ENCODE measurements at regions not wholly inside any gene's neighbourhood (a gene's known extent, or its start where the extent isn't known, plus 50 kb on each side); places are given as distances from the start of the nearest gene placed in this dataset.

DNA sequence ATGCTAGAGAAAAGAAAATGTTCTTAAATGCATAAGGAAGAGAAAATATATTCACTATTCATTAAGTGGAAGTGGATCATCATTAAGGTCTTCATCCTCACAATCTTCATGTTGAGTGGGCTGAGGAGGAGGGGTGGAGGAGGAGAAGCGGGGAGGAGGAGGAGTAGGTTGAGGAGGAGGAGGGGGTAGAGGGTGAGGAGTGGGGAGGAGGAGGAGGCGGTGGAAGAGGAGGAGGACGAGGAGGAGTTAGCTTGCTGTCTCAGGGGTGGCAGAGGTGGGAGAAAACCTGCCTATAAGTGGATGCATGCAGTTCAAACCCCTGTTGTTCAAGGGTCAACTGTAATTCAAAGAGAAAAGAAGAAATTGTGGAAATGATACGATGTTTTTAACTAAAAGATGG lies 71.6 kb downstream of the MYEOV start:
- DNase-seq (ENCODE audit: low read depth in 2 of 2): no peak

DNA sequence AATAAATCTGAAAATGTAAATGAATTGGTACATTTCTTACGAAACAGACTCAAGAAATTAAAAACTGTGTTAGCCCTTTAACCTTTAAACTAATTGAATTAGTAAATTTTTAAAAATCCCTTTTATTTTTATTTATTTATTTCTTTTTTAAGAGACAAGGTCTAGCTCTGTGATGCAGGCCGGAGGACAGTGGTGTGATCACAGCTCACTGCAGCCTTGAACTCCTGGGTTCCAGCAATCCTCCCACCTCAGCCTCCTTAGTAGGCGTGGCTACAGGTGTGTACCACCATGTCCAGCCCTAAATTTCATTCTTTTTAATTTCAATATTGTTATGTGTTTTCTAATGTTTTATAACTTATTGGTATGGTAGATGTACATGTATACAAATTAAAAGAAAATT lies 72.6 kb downstream of the MYEOV start:
- no peak for DNase-seq (ENCODE audit: low read depth in 2 of 2)

DNA sequence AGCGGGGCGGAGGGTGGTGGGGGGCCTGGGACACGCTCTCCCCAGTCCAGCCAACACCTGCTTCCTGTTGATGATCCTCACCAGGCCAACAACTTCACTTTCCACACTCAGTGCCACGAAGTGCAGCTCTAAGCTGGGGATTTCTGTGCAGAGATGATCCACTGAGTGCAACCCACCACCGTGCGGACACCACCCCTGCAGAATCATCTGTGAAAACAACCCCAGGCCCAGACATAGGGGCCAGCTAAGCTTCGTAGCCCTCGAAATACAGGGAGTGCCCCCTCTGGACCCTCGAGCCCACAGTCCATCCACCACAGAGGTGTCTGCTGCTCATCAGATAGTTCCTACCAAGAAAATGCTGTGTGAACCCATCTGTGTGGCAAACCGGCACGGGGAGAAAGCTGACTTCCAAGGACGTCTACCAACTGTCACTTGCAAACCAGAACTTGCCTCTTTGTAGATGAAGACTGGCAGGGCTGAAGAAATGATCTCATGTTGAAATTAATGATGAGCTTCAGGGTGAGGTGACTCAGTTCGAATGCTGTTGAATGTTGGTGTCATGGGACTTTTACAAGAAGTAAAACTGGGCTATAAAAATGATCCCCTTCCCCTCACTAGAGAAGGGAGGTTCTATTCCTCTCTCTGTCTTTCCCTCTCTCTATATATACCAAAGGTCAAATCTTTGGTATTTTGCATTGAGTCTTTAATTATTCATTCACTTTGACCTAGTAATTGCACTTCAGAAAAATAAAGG lies 73.4 kb downstream of the MYEOV start:
- DNase-seq (ENCODE audit: low read depth in 2 of 2): no peak

DNA sequence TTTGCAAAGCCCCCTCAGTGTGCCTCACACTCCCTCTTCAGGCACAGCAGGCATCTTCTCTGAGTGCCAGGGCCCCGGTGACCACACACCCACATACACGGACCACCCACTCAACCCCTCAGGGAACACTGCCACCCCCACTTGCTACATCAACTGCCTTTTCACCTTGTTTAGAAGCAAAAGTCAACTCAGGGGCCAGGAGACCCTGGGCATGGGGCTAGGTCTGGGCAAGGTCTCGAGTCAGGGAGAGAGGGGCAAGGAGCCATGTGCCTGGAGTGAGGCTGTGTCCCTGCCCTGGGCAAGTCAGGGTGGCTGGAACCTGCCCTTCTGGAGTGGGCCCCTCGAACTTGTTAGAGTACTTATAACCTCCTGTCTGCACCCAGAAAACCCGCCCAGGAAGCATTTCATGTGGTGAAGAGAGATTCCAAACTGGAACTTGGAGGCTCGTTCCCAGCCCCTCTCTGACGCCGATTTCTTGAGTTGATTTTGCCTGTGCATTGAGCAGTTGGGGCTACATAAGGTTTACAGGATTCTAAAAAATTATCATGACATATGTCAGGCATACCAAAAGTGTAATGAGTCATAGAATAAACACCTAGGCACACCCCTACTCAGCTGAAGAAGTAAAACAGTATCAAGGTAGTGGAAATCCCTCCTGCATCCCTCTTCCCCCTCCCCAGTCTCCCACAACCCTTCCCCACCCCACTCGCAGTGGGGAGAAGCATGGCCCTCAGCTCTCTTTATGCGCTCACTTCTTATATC lies 74.3 kb downstream of the MYEOV start:
- no peak for DNase-seq (ENCODE audit: low read depth in 2 of 2)

DNA sequence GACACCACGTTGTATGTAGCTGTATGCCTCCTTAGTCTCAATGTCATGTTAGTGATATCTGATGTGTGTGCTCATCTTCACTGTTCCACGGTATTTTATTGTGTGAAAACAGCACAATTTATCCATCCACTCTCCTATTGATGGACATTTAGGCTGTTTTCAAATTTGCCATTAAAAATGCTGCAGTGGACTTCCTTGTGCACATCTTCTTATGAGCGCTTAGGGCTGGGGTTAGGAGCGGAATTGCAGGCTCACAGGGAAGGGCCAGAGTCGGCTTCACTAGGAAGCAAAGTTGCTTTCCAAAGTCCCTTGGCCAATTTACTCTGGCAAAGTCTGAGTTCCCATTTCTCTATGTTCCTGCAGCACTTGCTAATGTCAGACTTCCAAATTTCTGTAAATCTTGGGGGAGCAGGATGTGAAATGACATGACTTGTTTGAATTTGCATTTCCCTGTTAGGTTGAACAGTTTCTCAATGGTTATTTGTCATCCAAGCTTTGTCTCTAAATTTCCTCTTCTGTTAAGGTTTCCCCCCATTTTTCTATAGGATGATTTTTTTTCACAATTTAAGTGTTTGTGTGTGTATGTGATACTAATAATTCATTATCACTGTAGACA lies 75.4 kb downstream of the MYEOV start:
- no peak for DNase-seq (ENCODE audit: low read depth in 2 of 2)

DNA sequence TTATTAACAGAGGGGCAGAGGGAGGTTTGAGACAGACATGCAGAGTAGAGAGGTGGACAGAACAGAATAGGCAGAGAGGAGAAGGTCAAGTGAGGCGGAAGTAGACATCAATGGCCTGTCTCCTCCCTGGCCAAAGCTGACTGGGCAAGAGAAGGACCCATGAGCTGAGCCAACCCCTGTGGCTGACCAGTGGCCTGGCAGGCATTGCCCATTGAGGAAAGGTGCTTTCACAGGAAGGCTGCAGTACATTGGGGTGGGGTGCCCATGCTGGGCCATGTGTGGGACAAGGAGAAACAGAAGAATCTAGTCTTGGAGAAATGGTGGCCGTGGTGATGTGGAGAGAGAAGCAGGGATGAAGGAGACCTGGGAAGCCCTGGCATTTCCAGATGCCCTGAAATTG lies 76.0 kb downstream of the MYEOV start:
- DNase-seq (ENCODE audit: low read depth in 2 of 2): no peak

DNA sequence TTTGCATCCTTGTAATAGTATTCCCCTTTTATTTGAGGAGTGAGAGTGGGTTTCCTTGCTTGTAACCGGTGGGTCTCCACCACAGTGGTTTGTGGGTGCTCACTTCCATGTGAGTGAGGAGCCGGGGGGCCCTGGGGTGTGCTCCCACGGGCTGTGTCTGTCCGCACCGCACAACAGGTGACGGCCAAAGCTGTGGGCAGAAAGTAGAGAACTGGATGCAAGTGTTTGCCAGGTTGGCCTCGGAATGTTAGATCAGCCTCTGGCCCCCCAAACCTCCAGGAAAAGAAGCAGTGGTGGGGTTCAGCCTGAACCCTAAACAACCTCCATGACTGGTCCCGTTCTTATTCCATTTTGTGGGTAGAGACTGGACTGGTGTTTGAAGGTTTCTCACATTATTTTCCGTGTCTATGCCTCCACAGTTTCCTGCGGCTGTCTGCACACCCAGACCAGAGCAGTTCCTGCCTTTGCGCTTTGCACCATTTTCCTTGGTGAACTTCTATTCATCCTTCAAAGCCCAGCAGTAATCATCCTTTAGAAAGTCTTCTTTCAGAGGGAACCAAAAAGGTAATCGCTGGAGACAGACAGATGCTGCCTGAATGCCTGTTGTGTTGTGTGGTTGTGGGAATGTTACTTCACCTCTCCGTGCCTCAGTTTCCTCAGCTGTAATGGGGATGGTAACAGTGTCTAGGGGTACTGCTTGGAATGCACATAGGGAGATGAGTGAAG lies 77.2 kb downstream of the MYEOV start:
- no peak for DNase-seq (ENCODE audit: low read depth in 2 of 2)

DNA sequence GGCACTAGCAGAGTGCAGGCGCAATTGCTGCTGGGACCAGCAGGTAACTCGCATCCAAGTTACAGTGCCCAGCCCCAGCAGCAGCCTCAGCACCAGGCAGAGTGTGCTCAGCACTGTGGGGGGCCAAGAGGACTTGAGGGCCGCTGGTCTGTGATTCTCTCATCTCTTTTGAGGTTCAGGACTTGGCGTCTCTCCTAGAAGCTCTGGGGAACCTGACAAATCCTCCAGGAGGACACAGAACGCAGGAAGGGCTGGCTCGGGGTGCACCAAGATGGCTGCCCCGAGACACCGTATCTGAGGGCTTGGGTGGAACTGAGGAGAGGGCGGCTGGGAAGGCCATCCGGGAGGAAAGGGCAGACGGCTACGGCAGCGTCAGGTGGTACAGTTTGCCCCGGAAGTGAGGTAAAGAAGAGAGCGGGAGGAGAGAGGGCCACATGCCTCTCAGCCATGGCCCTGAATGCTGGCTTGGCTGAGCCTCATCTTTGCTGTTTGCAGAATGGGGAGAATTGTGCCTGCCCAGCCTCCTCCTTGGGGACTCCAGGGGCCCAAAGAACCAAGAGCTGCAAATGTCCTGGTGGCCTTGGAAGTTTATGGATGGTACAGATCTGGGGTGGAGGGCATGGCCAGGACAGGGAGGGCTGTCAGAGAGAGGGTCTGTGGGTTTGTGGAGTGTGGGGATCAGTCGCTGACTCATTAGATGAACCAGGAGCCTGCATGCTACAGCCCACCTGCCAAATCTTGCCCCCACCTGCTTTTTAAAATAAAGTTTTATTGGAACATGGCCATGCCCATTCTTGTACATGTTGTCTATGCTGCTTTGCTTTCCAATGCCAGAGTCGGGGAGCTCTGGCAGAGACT lies 78.0 kb downstream of the MYEOV start:
- DNase-seq (ENCODE audit: low read depth in 2 of 2): no peak

DNA sequence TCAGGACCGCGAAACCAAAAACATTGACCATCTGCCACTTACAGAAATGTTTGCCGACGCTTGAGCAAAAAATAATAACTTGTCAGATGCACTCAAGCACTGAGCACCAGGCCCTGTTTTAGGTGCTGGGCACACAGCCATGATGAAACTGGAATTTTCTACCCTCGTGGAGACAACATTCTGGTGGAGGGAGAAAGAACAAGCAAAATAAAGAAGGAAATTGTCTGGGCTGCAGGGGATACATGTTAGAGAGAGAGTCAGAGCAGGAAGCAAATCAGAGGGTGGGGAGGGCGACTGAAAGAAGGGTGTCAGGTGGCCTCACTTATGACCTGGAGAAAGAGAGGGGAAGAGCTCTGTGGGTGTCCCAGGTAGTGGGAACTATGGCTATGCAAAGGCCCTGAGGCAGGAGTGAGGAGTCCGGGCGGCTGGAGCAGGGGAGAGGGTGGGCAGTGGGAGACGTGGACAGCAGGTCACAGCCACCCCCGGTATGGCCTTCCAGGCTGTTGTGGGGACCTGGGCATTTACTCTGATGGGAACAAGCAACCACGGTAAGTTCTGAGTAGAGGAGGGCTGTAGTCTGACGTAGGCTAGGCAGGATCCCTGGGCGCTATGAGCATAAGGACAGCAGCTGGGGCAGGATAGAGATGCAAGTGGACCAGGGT lies 78.8 kb downstream of the MYEOV start:
- DNase-seq (ENCODE audit: low read depth in 2 of 2): no peak

DNA sequence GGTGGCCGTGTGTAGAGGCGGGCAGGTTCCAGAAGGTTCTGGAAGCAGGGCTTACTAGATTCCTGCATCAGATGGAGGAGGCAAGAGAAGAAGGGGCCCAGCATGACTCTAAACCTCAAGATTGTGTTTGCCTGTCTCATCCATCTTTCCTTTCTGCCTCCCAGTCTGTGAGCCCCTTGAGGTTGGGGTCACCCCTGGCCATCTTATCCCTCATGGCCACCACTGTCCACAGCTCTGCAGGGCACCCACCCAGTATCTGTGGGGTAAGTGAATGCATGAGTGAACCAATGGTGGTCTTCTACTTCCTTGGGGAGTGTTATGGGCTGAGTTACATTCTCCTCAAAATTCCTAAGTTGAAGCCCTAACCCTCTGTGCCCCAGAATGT lies 79.3 kb downstream of the MYEOV start:
- DNase-seq (ENCODE audit: low read depth in 2 of 2): no peak

DNA sequence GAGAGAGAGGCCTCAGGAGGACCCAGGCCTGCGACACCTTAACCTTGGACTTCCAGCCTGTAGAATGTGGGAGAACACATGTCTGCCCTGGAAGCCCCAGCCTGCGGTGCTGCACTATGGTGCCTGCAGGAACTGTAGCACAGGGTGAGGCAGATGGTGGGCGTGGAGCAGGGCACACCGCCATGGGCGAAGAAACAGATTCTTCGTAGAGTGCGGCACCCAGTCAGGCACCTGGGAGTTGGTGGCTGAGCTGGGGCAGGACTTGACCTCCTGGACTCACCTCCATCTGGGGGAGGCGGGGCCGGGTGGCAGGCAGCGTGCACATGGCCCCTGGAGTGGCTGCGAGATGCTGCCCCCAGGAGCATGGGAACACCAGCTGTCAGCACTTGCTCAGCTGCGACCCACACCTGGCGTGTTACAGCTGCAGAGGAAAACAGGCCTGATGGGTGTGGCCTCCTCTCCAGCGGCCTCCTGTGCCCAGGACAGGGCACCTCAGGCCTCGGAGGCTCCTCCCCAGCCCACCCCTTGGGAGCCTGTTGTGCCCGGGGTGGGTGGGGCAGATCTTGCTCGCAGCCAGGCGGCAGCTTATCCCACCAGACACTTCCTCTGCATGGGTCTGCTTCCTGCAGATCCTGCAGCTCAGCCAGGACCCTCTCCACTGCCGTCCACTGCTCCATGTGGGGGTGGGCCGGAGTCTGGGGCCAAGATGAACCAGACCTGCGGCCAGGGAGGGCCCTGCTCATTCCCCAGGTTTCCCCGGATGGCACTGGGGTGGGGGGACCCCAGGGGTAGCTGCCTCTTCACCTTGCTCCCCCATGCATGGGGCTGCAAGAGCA lies 80.4 kb downstream of the MYEOV start:
- DNase-seq (ENCODE audit: low read depth in 2 of 2): no peak

DNA sequence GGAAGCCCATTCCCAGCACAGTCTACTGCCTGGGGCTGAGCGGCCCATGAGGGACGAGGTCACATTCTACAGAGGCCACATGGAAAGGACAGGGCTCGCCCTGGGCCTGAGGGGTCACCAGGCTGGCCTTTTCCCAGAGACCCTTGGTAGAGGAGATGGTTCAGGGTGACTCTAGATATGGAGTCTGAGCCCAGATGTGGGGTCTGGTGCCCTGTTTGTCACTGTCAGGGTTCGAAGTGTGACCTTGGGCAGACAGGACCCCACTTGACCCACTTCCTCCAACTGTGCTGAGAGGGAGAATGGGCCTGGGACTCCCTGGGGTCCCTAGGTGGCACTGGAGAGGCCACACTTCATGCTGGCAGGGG lies 81.0 kb downstream of the MYEOV start:
- DNase-seq (ENCODE audit: low read depth in 2 of 2): no peak

DNA sequence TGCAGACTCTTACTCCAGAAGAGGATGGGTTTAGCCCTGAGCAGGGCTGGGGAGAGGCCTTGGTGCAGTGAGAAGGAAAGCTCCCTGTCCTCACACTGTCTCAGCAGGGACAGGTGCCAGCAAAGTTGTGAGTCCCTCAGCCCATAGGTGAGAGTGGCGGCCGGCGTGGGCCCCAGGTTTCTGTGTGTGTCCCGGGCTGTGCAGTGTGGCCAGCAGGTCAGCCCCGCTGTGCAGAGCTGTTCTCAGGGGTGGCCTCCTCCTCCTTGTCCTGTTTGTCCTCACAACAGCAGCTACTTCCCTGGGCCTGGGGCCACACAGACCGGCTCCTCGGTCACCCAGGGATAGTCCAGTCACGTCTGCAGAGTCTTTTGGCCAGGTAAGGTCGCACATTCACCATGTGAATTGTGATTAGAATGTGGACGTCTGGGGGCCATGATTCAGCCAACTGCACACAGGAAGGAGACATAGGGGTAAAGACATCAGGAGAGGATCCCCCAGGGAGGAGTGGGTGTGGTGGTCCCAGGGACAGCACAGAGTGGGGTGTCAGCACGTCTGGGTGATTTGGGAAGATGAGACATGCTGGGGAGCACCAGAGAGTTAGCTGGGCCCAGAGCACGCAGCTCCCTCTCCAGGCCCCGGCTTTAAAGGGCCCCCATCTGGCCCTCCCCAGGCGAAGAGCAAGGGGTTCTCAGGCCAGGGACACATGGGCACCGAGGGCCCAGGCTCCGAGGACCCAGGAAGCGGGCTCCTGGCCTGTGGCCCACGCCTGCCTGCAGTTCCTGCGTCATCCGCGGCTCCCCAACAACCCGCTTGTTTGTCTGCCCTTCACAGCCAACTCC lies 81.6 kb downstream of the MYEOV start:
- DNase-seq (ENCODE audit: low read depth in 2 of 2): no peak

DNA sequence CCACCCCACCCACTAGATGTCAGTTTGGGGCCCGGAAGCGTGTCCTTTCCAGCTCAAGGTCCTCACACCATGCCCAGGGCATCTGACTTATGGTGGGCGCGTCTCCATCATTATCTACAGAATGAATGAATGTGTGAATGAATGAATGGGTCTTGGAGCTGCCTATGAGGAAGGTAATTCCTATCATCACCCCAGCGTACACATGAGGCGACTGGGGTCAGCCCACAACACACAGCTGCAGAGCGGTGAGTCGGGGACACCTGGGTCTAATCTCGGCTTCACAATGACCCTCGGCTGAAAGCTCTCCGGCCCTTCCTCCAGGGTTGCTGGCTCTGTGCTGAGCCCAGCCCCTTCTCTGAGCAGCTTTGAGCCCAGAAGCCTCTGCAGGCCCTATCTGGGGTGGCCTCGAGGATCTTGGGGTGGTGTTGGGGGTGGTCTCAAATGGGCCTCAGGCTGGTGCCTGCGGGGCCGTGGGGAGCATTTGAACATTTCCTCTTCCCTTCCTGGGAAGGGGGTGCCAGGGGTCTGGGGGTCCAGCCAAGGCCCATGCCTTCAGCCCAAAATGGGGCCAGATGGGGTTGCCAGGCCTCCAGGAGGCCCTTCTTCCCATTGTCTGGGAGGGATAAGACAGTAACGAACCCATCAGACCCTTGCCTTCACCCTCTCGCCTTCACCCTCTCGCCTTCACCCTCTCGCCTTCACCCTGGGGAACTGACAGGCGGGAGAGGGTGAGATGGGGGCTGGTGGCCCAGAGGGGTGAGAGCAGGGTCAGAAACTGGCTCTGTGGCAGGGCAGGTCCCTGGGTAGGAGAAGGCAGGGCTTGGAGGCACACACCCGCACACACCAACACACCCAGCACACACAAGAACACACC lies 82.4 kb downstream of the MYEOV start:
- no peak for DNase-seq (ENCODE audit: low read depth in 2 of 2)

DNA sequence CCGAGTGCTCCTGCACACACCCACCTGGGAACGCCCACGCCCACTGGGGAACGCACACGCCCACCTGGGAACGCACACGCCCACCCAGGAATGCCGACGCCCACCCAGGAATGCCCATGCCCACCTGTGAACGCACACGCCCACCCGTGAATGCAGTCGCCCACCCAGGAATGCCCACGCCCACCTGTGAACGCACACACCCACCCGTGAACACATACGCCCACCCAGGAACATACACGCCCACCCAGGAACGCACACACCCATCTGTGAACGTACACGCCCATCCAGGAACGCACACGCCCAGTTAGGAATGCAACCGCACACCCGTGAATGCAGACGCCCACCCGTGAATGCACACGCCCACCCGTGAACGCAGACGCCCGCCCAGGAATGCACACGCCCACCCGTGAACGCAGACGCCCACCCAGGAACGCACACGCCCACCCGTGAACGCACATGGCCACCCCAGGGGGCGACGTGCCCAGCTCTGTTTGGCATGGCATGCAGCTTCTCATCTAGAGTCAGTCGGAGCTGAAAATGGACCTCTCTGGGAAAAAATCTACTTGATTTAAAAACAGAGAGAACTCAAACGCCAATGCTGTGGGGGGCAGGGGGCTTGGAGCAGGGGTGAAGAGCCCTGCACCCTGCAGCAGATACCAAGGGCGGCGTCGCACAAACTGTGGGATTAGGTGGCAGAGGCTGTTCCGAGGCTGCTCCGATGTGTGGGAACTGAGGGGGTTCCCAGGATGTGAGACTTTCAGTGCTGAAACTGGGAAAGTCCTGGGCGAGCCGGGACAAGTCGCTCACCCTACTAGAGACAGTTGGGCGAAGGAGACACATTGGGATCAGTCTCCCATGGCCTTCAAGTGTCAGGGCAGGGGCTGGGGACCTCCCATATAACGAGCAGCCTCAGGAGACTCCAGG lies 83.3 kb downstream of the MYEOV start:
- no peak for DNase-seq (ENCODE audit: low read depth in 2 of 2)

DNA sequence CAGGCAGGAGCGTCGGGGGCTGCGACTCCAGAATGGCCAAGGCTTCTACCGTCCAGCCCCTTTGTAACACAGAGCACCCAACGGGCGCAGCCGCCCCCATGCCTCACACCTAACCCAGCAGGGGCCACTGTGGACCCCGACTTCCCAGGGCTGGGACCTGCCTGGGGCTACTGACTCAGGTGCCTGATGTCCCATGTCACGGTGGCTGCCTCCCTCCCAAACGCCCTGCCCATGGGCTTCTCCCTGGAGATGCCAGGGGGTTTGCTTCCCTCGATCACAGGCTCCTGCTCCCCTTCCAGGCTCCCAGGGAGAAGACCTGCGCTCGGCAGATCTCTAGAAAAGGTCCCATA lies 84.0 kb downstream of the MYEOV start:
- no peak for DNase-seq (ENCODE audit: low read depth in 2 of 2)

All from stimulated activated CD8-positive, alpha-beta memory T cell treated with anti-CD3 and anti-CD28 coated beads, Interleukin-7, amount 100 ng/mL, for 4 hours (primary cell).